Mesenteric fat pad (tissue), 1 donor: ENCODE measurements at regions not wholly inside any gene's neighbourhood (a gene's known extent, or its start where the extent isn't known, plus 50 kb on each side); places are given as distances from the start of the nearest gene placed in this dataset.

Source experiments
- DNase-seq: peaks from one replicate; pipeline ENCODE4 v3.0.0-alpha.2; 2020; ENCODE audit warnings: low spot score
- donor health status: DM: yes; HTN: yes; CAD: no.

DNA sequence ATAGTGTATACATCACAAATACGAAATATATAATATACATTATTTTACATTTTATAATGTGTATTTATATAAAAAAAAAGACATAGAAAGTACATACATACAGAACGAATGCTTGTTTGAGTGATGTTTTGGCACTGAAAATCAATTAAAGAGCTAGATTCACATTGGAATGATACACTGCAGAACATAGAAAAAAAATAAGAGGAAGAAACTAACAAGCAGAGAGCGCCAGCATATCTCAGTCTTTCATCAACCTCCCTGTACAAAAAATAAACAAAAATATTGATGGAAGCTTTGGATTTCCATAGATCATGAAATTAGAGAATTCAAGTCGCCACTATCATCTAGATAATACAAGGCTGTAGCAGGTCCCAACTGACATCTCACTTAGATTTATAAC lies 420.6 kb downstream of the CENPC start:
- no peak for DNase-seq

DNA sequence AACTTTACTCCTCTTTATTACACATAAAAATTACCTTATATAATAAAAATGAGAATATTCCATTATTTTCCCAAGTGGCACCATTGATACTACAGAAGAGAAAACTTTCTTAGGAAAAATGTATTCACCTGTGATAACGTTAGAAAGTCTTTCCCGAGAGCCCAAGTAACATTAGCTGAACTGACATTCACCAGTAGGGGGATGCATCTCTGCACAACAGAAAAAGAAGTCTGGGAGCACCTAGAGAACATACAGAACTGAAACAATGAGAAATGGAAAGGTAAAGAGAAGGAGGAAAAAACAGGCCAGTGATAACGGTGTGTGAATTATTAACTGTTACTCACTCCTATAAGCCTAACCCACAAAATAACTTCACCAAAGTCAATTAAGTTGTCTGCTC lies 423.3 kb downstream of the CENPC start:
- DNase-seq, result no peak

DNA sequence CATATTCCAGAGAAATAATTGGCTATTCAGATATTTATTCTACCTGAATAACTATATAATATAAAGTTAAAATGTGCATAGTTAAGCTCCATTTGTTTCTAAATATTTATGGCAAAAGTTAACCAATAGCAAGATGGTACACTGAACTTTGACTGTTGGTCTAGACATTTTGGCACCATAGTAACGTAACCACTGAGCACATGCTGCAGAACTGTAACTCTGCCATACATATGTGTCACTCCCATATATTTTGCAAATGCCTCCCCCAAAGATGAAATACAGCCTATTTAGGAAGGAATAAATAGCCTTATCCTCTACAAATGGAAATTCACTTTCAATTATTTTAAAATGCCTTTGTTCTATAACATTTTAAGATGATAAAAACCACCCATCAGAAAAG lies 424.9 kb downstream of the CENPC start:
- DNase-seq, result no peak

DNA sequence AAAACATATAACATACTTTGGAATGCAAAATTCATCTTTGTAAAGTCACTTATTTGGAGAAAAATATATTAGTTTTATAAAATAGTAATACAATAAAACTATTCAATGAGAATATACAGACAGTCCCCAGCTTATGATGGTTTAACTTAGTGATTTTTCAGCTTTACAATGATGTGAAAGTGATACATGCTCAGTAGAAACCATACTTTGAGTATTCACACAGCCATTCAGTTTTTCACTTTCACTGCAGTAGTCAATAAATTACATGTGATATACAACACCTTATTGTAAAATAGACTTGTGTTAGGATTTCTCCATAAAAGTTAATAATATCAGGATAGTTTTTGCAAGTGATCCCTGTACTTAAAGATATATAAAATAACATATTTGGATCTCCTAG lies 436.0 kb downstream of the CENPC start:
- DNase-seq, result no peak

DNA sequence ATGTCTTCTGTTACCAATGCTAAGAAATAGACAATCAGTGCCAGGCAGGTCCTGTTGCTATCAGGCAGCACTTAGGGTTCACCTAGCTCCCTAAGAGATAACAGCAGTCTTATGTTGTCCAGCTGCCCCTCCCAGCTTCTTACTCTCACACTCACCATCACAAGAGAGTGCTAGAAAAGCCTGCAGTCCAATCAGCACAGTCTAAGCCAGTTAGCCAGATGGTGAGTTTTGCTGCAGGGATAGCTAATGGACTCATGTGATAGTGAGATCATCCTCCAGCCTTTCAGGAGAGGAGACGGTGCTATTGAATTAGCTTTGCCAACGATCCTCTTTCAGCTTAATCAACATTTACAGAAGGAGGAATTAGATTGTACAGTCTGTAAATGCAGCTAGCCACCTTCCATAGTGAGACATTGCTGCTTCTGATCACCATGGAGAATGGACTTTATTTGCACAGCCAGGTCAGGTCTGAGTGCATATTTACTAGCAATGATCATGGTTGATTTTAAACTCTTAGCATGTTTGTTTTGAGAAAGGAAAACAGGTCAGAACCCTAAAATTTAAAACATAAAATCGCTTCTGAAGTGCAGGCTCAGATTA lies 438.3 kb downstream of the CENPC start:
- DNase-seq, result no peak

DNA sequence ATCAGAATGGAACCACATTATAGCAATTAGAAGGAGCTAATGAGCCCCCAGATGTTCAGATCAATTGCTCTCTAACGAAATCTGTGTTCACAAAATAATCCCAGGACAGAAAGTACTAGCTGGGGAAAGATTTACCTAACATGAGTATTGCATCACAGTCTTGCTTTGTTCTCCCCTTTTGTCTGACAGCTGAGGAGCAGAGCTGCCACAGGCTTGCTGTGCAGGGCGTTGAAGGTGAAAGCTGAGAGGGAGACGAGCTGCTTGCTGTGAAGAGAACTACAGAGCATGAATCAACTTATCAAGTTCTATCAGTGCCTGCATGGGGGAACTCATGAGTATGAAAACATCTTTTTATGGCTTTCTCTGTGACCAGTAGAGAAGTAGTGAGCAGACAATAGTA lies 441.2 kb downstream of the CENPC start:
- no peak for DNase-seq

DNA sequence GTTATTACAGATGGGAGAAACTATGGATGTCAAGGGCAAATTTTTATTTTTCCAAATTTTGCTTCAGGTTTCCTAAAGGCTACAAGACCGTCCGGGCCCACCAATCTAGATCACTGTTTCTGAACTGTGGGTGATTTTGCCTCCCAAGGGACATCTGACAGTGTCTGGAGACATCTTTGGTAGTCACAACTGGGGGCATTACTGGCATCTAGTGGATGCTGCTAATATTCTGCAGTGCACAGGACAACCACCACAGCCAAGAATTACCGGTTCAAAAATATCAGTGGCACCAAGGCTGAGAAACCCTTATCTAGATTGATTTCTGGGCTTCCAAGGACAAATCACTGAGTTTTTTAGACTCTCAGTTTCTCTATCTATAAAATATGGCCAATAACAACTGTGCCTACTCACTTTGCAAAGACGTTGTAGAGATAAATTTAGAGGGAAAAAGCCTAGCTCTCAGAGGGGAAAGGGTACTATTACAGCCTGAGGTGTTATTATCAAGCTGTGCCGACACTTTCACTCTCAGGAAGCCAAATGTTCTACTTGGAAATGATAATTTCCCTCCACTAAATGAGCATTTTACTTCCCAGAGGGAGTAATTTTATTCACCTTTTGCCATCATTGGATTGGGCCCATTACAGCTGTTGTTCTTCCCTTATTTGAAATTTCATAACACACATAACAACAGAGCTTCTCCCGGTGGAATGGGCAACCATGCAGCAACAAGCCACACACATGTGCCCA lies 442.1 kb downstream of the CENPC start:
- DNase-seq, result no peak

DNA sequence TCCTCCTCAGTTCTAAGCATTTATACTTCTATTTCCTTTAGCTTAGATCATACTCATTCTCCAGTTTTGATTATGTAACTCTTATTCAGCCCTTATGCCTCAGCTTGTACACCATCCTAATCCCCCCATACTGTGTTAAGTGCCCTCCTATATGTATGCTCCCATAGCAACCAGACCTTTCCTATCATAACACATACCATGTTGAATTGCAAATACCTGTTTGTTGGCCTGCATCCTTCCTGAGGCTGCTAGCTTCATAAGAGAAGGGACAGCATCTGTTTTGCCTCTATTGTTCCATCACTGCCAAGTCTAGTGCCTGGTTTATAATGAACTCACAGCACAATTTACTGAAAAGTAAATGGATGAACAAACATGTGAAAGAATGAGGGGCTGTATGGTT lies 443.7 kb downstream of the CENPC start:
- DNase-seq, result no peak

DNA sequence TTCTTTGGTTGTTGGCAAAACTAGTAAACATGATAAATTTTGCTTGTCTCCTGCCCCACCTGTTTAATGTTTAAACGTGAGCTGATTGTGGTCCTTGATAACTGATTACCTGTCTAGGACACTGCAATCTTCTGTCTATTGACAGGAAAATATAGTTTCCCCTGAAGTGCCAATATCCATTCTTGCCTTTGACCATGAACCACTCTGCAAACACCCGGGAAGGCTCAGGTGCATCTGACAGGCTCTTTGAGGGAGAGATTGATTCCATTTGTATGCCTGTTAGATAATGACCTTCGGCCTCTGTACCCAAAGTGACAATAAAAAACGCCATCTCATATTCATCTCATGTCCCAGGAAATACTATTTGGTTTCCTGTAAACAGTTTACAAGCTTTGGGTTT lies 453.0 kb downstream of the CENPC start:
- DNase-seq, result no peak

DNA sequence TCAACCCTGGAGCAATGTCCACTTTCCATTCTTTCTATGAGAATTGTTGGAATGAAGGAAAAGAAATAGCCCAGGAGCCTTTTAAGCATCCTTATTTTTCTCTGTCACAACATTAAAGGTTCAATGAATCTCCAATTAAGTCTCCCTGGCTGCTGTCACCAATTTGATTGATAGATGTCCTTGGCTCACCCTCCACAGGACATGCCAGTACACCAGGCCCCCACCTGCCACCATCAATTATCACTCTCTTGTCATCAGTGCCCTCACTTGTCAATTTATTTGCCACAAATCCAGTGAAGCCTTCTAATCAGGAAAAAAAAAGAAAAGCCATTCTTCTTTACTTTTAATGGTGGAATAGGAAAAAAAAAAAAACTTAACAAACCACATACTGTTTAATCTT lies 453.6 kb downstream of the CENPC start:
- no peak for DNase-seq

DNA sequence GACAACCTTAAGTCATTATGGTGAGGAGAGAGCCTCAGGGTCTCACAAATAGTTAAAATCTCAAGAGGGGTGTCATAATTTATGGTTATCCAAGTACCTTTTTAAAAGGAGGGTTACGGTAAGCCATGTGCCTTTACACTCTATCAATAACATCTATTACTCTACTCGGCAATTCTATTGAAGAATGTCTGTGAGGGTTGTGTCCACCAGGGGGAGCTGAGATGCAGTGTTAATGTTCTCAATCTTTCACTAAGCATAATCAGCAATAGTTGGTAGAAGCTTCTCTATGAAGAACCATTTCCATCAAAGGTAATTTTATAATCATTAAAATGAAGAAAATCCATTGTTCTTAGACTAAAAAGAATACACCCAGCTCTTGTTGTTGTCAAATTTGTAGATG lies 457.4 kb downstream of the CENPC start:
- no peak for DNase-seq

DNA sequence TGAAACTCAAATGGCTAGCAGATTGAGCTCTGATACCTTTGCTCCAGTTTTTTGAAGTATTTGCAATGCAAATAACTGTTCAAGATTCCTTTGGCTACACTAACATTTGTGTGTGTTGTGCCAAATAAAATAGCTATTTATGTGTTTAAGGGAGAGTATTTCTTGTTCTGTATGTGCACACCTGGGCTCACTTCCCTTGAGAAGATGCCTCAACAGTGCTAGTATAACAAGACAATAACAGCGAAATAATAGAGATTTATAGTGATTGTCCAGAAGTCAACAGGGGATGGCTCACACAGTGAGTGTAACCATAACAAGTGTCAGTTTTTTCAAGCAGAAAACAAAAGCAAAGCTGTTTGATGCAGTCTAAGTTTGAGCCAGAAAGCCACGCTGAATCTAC lies 460.5 kb downstream of the CENPC start:
- no peak for DNase-seq

DNA sequence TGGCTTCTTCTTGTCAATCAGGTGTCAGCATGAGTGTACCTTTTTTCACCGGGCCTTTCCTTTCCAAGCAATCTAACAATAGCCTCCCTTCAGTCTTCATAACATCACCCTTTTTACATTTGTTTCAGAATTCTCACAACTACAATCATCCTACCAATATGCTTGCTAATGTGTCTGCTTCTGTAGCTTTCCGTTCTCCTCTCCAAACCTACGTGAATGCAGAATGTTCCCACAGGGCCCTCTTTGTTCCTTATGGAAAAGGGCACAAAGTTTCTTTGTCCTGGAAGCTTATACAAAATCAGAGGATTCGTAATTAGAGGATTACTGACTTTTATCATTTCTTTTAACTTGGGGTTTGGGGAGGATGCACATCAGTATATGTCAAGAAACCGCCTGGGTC lies 461.8 kb downstream of the CENPC start:
- DNase-seq, result no peak

DNA sequence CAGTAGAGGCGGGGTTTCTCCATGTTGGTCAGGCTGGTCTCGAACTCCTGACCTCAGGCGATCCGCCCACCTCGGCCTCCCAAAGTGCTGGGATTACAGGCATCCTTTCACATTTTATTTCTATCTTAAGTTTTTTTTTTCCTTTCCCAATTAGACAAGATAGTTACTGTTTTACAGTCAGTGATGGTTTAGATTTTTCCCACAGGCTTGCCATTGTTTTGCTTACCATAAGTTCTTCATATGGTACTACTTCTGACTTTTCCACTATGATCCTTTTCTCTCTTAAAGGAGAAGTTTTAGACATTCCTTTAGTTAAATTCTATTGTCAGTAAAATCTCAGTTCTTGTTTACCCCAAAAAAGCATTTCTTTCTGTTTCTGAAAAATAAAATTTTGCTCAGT lies 462.6 kb downstream of the CENPC start:
- DNase-seq, result no peak

DNA sequence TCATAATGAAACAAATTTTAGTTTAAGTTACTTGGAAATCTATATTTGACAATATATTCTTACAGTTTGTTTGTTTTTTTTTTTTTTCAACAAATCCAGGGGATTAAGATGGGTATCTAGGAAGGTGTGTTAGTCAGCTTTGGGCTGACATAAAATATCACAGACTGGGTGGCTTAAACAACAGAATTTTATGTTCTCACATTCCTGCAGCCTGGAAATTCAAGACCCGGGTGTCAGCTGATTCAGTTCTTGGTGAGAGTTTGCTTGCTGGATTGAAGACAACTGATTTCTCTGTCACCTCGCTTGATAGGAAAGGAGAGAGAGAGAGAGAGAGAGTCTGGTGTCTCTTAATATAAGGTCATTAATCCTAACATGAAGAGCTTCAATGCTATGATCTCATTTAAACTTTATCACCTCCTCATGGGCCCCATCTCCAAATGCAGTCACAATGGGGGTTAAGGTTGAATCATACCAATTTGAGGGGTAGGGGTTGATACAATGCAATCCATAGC lies 465.2 kb downstream of the CENPC start:
- no peak for DNase-seq

DNA sequence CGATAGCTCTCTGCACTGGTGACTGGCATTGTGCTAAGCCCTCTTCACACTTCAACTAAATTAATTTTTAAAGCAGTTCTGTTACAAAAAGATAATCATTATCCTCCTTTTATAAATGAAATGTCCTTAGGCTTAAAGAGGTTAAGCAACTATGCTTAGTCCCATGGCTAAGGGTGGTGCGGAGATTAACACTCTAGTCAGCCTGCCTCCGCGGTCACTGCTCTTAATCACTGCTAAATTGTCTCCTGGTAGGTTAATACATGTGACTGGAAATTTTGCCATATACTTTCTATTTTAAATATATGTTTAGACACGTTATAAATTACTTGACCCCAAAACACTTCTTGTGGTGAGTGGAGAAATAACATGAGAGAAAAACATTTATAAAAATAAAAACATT lies 473.7 kb downstream of the CENPC start:
- DNase-seq, result no peak

DNA sequence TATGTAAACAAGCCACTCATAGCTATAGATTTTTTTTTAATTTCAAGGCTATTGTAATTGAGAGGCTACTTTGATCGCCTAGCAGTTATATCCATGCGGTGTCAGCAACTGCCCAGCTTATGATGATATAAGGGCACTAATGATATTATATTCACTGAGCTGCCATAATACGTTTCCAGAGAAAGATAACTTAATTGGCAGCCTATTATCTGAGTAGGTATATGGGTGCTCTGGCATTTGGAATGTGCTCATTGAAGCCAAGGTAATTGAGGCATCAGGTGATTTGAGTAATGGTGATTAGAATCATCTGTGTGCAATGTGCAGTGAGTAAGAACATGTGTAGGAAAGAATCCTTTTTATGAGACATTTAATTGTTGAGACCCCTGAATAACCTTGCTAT lies 490.0 kb downstream of the CENPC start:
- DNase-seq, result no peak

DNA sequence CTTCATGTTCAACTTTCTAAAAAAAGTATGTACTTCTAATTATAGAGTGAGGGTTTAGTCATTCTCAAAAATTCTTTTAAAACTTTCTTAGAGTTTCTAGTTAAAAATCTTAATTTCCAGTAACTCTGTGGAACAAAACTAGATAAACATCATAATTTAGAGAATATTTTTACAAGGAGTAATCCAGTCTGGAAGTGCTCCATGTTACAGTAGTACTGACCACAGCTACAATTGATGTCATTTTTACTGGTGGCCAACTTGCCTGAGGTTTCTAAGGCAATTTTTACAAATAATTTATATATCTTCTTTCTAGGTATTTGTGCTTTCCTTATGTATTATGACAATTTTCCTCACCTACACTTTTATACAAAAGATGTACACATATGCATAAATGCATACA lies 490.4 kb downstream of the CENPC start:
- no peak for DNase-seq

DNA sequence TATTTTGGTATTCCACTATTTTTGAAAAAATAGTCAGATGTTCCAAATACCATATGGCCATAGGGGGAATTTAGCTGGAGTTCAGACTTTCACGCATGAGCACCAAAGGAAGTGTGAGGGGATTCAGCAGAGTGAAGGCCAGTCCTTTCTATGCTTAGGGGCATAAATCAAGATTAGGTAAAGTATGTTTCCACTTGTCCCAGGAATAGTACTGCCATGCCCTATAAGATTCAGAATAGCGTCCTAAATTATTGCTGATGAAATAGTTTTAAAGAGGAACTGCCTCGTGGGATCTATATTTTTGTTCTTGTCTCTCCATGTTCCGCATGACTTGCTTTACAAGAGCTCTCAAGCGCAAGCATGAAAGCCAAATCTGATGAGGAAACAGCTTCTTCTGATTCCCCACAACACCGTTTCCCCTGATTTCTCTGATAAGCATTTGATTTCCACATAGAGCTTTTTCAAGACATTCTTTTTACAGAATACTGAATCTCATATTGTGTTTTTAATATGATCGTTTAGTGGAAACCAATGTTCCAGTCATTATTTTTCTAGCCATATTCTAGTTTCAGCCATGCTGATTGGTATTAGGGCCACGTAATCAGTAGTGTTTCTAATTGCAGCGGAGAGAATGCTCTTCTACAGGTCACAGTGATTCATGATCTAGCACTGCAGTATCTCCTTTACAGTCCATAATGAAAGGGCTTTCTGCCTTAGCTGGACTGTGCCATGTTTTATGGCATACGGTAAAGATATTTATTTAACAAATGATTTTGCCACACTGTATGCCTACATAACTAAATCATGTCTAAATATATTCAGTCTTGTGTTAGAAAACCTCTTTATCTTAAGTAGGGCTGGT lies 492.3 kb downstream of the CENPC start:
- no peak for DNase-seq

DNA sequence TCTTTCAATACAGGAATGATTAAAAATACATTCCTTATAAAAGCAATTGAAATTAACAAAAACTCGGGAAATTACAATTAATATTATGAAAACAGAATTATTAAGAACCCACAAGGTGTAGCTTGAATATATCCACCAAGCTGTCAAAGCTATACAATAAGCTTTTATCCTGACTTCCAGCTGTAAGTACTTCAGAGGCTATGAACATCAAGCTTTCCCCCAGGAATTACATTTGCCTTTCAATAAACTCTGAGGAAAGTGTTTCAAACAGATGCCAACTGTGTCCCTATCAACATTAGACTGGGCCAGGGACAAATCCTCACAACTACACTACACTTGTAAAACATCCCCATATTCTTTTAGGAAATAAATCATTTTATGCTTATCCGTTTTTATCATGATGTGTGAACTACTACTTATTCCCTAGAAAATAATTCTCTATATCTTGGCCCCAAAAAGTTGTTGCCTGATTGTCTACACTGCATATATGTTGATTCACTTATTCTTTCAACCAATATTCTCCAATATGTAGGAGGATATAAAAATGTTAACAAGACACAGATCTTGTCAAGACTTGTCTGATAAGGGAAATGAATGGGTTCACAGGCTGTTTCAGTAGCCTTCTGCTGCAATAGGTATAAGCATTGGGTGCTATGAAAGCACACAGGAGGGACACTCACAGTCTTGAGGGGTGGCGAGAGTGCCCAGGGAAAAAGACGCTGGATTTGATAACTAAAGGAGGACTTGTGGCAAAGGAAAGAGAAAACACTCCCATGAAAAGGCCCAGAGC lies 494.1 kb downstream of the CENPC start:
- no peak for DNase-seq

DNA sequence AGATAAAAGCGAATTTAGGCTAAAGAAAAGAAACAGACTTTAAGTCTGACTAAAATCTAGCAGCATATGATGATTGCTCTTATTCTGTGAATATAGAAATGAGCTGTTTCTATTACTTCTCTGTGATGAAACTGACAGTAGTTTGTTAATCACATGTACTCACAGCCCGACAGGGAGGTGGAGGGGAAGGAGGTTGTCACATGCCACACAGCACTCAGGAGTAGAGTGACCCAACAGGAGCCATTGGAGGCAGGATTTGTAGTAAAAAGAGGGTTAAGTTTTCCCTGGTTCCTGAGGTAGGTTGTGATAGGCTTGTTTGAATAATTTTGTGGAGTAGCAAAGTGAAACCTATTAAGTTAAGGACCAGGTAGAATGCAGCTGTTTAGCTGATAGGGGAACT lies 495.9 kb downstream of the CENPC start:
- DNase-seq, result no peak
